ENCODE measurements at regions not wholly inside any gene's neighbourhood (a gene's known extent, or its start where the extent isn't known, plus 50 kb on each side); places are given as distances from the start of the nearest gene placed in this dataset.
"Not testable (repeated sequence)": the region's sequence is repeated elsewhere in the genome, so short reads cannot be mapped to it uniquely, and the experiment has no call there.

- POLR2A ChIA-PET: no interaction called here
- H3K4me3 Mint-ChIP-seq: no peak overlapping the region
Measured at GRCh38 chr5:12133520-12133919, 229.3 kb upstream of the CTNND2 start.

GRCh38 chr5:12131020-12131419 lies 226.8 kb upstream of the CTNND2 start:
- POLR2A ChIA-PET; CTCF ChIA-PET; DNase-seq (ENCODE audit: low spot score); H3K4me3 Mint-ChIP-seq; H3K4me1 Mint-ChIP-seq; H3K27ac Mint-ChIP-seq; ATAC-seq; H3K27me3 Mint-ChIP-seq (ENCODE audit: low read depth): not testable (repeated sequence)
- Mint-ChIP-seq H3K36me3 (peaks cover 24% of the 10 kb centered on the region), H3K9me3 (peaks cover 47% of the 10 kb centered on the region)

More at GRCh38 chr5:12133520-12133919, 229.3 kb upstream of the CTNND2 start:
- ATAC-seq (no peak), DNase-seq (ENCODE audit: low spot score) (no peak)
- CTCF ChIA-PET: no interaction called here
- peaks cover 16% of the 10 kb centered on the region for H3K36me3 Mint-ChIP-seq
- no peaks in the 10 kb centered on the region for H3K4me1 Mint-ChIP-seq
- 0 out of 2 replicates have a peak, but pooled peaks cover 4% of the 10 kb centered on the region for H3K27me3 Mint-ChIP-seq (ENCODE audit: low read depth)
- TF ChIP-seq ESRRA (CRISPR knock-in tag; IDR thresholded peaks at IDR 0.05; ENCODE audit: borderline replicate concordance) (no peak), ATF6 (CRISPR knock-in tag; IDR thresholded peaks at IDR 0.05) (no peak), EMX1 (CRISPR knock-in tag; IDR thresholded peaks at IDR 0.05) (no peak), GABPB1 (CRISPR knock-in tag; IDR thresholded peaks at IDR 0.05) (no peak)
- peaks cover 44% of the 10 kb centered on the region for H3K9me3 Mint-ChIP-seq
- H3K27ac Mint-ChIP-seq: no peak overlapping the region

GRCh38 chr5:12125895-12126294 lies 221.6 kb upstream of the CTNND2 start:
- H3K9me3 Mint-ChIP-seq: peaks cover 18% of the 10 kb centered on the region
- DNase-seq (ENCODE audit: low spot score) (no peak), ATAC-seq (no peak)
- no peaks in the 10 kb centered on the region; the same call in 1 of the 2 replicates for H3K4me1 Mint-ChIP-seq
- TF ChIP-seq FOXJ3 (CRISPR knock-in tag; IDR thresholded peaks at IDR 0.05; ENCODE audit: borderline replicate concordance) (no peak), ELF4 (CRISPR knock-in tag; IDR thresholded peaks at IDR 0.05; ENCODE audit: low read depth) (no peak), RORB (CRISPR knock-in tag; IDR thresholded peaks at IDR 0.05) (no peak)
- H3K36me3 Mint-ChIP-seq: peaks cover 13% of the 10 kb centered on the region
- ChIA-PET POLR2A (no interaction called here), CTCF (no interaction called here)
- no peak overlapping the region for H3K27ac Mint-ChIP-seq
- no peak overlapping the region for H3K4me3 Mint-ChIP-seq
- no peaks in the 10 kb centered on the region for H3K27me3 Mint-ChIP-seq (ENCODE audit: low read depth)

- CTCF ChIA-PET: no interaction called here
- POLR2A ChIA-PET: no interaction called here
Measured at GRCh38 chr5:12119657-12120056, 215.4 kb upstream of the CTNND2 start.

More at GRCh38 chr5:12119657-12120056, 215.4 kb upstream of the CTNND2 start:
- H3K36me3 Mint-ChIP-seq: no peaks in the 10 kb centered on the region
- TF ChIP-seq GABPB1 (CRISPR knock-in tag; IDR thresholded peaks at IDR 0.05) (no peak), NR3C1 (CRISPR knock-in tag; conservative IDR thresholded peaks at IDR 0.05; ENCODE audit: low read depth) (no peak), AFF4 (CRISPR knock-in tag; IDR thresholded peaks at IDR 0.05; ENCODE audit: borderline replicate concordance) (no peak)
- H3K4me1 Mint-ChIP-seq: no peaks in the 10 kb centered on the region
- H3K9me3 Mint-ChIP-seq: no peaks in the 10 kb centered on the region
- no peak overlapping the region for H3K4me3 Mint-ChIP-seq
- ATAC-seq (no peak), DNase-seq (ENCODE audit: low spot score) (no peak)
- no peak overlapping the region for H3K27ac Mint-ChIP-seq
- no peaks in the 10 kb centered on the region for H3K27me3 Mint-ChIP-seq (ENCODE audit: low read depth)

Data from WTC11 (cell line).